B cell (primary cell): ENCODE measurements at regions not wholly inside any gene's neighbourhood (a gene's known extent, or its start where the extent isn't known, plus 50 kb on each side); places are given as distances from the start of the nearest gene placed in this dataset.

Experiments used
- EZH2 ChIP-seq: IDR thresholded peaks from 2 replicates; pipeline ENCODE4 v1.6.1; 2012; ENCODE audit warnings: borderline replicate concordance, low read depth, mild to moderate bottlenecking, moderate library complexity, low read length; ENCODE audit not compliant: insufficient read depth, poor library complexity, severe bottlenecking
- TF ChIP-seq, protein P1 (sequence below): fragments of 200-600 bp; IDR thresholded peaks from one replicate; pipeline ENCODE4 v1.8.0; 2022; ENCODE audit warnings: antibody characterized with exemption, mild to moderate bottlenecking

DNA sequence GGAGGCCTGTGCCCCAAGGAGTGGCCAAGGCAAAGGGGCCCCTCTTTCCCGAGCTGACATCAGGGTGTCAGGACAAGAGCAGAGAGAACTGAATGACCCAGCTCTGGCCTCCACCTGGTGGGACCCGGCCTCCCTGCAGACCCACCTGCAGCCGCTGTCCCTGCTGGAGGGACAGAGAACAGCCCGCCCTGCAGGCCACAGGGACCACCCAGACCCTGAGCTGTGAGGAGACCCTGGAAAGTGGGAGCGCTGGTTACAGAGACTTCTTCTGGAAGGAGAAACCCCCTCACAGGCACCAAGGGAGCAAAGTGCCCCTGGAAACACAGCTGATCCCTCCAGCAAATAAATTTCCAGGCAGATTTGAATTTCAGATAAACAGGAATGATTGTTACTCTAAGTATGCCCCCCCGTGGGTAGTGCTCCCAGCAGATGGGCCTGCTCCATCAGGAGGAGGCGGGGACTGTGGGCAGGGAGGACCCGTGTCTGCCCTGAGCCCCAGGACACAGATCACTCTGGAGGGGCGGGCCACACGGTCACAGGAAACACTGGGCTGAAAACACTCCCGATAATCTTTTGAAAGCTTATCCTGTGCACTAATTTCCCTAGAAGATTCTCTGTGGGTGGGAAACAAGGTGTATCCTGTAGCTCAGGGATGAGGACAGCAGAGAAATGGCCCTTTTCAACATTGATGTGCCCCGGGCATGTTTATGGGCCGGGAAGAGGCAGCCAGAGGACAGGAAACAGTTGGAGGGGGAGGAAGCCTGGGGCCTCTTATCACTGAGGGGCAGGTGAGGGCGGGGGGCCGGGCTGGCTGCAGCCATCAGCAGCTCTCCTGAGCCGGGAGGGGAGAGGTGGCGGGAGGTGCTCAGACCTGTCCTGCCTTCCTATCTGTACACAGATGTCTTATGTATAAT is 276.0 kb downstream of the ADGRD1 start:
- TF ChIP-seq, protein P1, sequence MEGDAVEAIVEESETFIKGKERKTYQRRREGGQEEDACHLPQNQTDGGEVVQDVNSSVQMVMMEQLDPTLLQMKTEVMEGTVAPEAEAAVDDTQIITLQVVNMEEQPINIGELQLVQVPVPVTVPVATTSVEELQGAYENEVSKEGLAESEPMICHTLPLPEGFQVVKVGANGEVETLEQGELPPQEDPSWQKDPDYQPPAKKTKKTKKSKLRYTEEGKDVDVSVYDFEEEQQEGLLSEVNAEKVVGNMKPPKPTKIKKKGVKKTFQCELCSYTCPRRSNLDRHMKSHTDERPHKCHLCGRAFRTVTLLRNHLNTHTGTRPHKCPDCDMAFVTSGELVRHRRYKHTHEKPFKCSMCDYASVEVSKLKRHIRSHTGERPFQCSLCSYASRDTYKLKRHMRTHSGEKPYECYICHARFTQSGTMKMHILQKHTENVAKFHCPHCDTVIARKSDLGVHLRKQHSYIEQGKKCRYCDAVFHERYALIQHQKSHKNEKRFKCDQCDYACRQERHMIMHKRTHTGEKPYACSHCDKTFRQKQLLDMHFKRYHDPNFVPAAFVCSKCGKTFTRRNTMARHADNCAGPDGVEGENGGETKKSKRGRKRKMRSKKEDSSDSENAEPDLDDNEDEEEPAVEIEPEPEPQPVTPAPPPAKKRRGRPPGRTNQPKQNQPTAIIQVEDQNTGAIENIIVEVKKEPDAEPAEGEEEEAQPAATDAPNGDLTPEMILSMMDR = no peak
- TF ChIP-seq EZH2 = no peak
